ENCODE measurements at regions not wholly inside any gene's neighbourhood (a gene's known extent, or its start where the extent isn't known, plus 50 kb on each side); places are given as distances from the start of the nearest gene placed in this dataset.

DNA sequence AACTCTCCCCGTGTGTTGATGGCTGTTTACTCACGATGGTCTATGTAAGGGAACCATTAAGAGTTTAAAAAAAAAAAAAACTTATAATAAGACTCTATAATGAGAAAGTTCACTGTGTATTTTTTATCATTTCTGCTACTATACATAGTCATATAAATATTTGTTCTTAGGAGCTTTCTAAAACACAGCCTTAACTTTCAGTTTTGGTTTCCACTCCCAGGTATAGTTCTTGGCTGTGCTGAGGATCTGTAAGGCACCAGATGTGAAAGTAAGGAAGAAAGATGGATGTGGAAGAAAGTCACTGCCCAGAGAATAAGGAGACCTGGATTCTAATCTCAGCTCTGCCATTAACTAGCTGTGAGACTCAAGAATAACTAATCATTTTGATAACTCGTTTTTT is 101.9 kb upstream of the THBS1 start:
- intact Hi-C loops (cut with micrococcal nuclease; ENCODE audit: unreplicated experiment) = no loop called here
- Histone ChIP-seq H2AFZ (ENCODE audit: low read length) (no peak overlapping the region), H3K36me3 (ENCODE audit: insufficient read depth, low read length) (no peaks in the 10 kb centered on the region), H3K9me3 (ENCODE audit: low read length) (no peaks in the 10 kb centered on the region), H3K4me2 (ENCODE audit: low read length) (no peak overlapping the region), H3K4me1 (ENCODE audit: insufficient read depth, low read length, poor library complexity, severe bottlenecking) (no peaks in the 10 kb centered on the region), H3K27ac (ENCODE audit: low read depth, low read length, poor library complexity, severe bottlenecking) (no peak overlapping the region), H3K79me2 (ENCODE audit: insufficient read depth, low read depth, low read length) (no peaks in the 10 kb centered on the region), H3K4me3 (ENCODE audit: low read depth, low read length, poor library complexity, severe bottlenecking) (no peak overlapping the region), H3K9me2 (ENCODE audit: insufficient read depth, low read length) (no peaks in the 10 kb centered on the region), H4K20me1 (ENCODE audit: insufficient read depth, low read length) (no peaks in the 10 kb centered on the region)
- ChIA-PET CTCF (ENCODE audit: unreplicated experiment) (no interaction called here), POLR2A (interaction anchor here (0.6 to 1.3 kb wide), 2 partner anchors 18 to 238 kb away, joined by 4 to 5 read pairs; no protein-coding TSS in a partner anchor)
- TF ChIP-seq CTCF (conservative IDR thresholded peaks at IDR 0.05; ENCODE audit: low read length) (no peak), EZH2phosphoT487 (IDR thresholded peaks at IDR 0.05; ENCODE audit: borderline replicate concordance, low read depth, low read length) (no peak)
- no TSS peak for BruUV-seq (replicated peaks)
- no peak for DNase-seq (ENCODE audit: low spot score)

DNA sequence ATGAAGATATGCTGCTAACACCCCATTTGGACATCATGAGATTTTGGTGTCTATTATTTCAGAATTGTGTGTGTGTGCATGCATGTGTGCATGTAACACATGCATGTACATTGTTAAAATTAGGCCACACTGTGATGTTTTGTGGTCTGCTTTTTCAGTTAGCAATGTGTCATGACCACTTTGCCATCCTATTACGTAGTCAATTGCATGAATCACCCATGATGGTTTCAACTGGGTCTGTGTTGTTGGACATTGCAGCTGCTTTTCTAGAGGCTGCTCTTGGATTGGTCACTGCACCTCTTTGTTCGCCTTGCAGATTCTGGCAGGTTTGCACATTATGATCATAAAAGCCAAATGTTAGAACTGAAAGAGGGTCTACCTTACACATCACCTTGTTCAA is 101.0 kb upstream of the THBS1 start:
- intact Hi-C loops (cut with micrococcal nuclease; ENCODE audit: unreplicated experiment) = no loop called here
- TF ChIP-seq EZH2phosphoT487 (IDR thresholded peaks at IDR 0.05; ENCODE audit: borderline replicate concordance, low read depth, low read length) (no peak), CTCF (conservative IDR thresholded peaks at IDR 0.05; ENCODE audit: low read length) (no peak)
- no peak for DNase-seq (ENCODE audit: low spot score)

GRCh38 chr15:39482459-39482858 is 98.4 kb upstream of the THBS1 start:
- DNase-seq (ENCODE audit: low spot score) = no peak
- Histone ChIP-seq H3K4me1 (ENCODE audit: insufficient read depth, low read length, poor library complexity, severe bottlenecking) (no peaks in the 10 kb centered on the region), H3K4me2 (ENCODE audit: low read length) (no peak overlapping the region), H3K79me2 (ENCODE audit: insufficient read depth, low read depth, low read length) (no peaks in the 10 kb centered on the region), H3K9me2 (ENCODE audit: insufficient read depth, low read length) (no peaks in the 10 kb centered on the region), H3K36me3 (ENCODE audit: insufficient read depth, low read length) (no peaks in the 10 kb centered on the region), H3K9me3 (ENCODE audit: low read length) (no peaks in the 10 kb centered on the region), H3K4me3 (ENCODE audit: low read depth, low read length, poor library complexity, severe bottlenecking) (no peak overlapping the region), H2AFZ (ENCODE audit: low read length) (no peak overlapping the region), H4K20me1 (ENCODE audit: insufficient read depth, low read length) (no peaks in the 10 kb centered on the region), H3K27ac (ENCODE audit: low read depth, low read length, poor library complexity, severe bottlenecking) (no peak overlapping the region)
- intact Hi-C loops (cut with micrococcal nuclease; ENCODE audit: unreplicated experiment) = no loop called here
- POLR2A ChIA-PET = no interaction called here
- no TSS peak for BruUV-seq (replicated peaks)
- TF ChIP-seq EZH2phosphoT487 (IDR thresholded peaks at IDR 0.05; ENCODE audit: borderline replicate concordance, low read depth, low read length) (no peak), CTCF (conservative IDR thresholded peaks at IDR 0.05; ENCODE audit: low read length) (no peak)
- CTCF ChIA-PET (ENCODE audit: unreplicated experiment) = no interaction called here

More for the DNA sequence above, 101.0 kb upstream of the THBS1 start:
- Histone ChIP-seq H4K20me1 (ENCODE audit: insufficient read depth, low read length) (no peaks in the 10 kb centered on the region), H2AFZ (ENCODE audit: low read length) (no peak overlapping the region), H3K4me1 (ENCODE audit: insufficient read depth, low read length, poor library complexity, severe bottlenecking) (no peaks in the 10 kb centered on the region), H3K4me3 (ENCODE audit: low read depth, low read length, poor library complexity, severe bottlenecking) (no peak overlapping the region), H3K36me3 (ENCODE audit: insufficient read depth, low read length) (no peaks in the 10 kb centered on the region), H3K27ac (ENCODE audit: low read depth, low read length, poor library complexity, severe bottlenecking) (no peak overlapping the region), H3K9me3 (ENCODE audit: low read length) (no peaks in the 10 kb centered on the region), H3K9me2 (ENCODE audit: insufficient read depth, low read length) (no peaks in the 10 kb centered on the region), H3K4me2 (ENCODE audit: low read length) (no peak overlapping the region), H3K79me2 (ENCODE audit: insufficient read depth, low read depth, low read length) (no peaks in the 10 kb centered on the region)
- POLR2A ChIA-PET = interaction anchor here (1.3 kb wide), 1 partner anchor 19 kb away, joined by 5 read pairs; no protein-coding TSS in a partner anchor
- CTCF ChIA-PET (ENCODE audit: unreplicated experiment) = no interaction called here
- no TSS peak for BruUV-seq (replicated peaks)

Measured in OCI-LY7 (cell line).